ENCODE measurements at regions not wholly inside any gene's neighbourhood (a gene's known extent, or its start where the extent isn't known, plus 50 kb on each side); places are given as distances from the start of the nearest gene placed in this dataset.
"Not testable (repeated sequence)": the region's sequence is repeated elsewhere in the genome, so short reads cannot be mapped to it uniquely, and the experiment has no call there.

DNA sequence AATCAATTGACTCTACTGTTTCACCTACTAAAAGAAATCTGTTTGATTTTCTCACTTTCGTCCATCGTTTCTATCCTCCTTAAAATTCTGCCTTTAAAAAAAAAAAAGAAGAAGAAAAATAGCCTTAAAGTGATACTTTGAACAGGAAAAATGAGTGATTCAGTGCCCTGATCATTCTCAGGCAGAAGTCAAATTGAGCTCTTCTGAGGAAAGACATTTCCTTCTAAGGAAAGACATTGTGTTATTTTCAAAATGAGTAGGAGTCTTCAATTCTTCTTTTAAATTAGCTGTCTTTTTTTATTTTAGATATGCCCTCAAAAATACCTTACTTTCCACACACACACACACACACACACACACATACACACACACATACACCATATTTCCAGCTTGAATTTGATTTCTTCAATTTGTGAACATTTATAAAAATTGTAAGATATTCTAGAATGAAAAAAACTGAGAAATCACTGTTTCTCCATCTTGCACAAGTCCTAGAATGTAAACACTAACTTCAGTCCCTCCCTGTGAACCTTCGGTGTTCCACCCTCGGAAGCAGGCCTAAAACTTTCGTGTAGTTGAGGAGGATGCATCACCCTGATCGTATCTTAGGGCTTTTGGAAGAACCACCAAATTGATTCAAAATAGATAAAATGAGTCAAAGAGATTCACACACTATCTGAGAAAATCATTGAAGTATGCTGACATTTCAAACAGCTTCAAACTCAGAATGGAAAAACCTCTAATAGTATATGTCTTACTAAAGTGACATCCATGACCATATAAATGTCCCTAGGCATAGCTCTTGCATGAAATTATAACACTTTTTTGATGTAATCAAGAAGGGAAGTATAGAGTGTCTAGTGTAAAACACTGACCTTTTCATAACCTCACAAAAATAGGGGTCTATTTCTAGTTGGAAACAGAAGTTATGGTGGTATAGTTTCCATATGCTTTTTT is 270.8 kb downstream of the GATA3 start:
- no peak for DNase-seq (ENCODE audit: extremely low read depth in 1 of 11, low read depth in 9 of 11, low spot score in 4 of 11)

DNA sequence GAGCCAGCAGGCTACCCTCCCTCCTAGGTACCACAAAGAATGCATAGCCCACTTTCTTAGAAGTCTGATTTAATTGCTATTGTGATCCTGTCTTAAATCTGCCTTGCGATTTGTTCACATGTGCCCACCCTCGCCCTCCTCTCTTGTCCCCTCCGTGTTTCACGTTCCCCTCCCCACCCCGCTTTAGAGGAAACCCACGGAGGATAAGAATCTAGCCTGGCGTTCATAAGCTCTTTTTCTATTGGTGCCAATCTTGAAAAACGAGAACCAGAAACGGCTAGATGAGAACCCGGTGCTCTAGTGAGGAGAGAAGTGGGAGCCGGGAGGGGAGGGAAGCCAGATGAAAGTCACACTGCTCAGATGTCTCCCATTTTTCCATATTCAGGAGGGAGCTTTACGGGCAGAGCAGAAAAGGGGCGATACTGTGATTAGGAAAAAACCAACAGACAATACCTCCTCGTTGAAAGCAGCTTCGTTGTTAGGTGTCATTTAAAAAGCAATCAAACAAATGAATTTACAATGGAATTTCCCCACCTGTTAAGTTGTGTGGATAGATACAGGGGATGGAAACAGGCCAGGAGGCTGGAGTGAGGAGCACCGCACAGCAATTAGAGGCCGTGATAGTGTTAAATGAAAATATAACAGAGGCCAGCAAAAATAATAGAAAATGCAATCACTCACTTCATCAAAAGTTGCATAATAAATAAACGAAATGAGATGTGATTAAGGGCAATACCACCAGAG is 272.1 kb downstream of the GATA3 start:
- DNase-seq (ENCODE audit: extremely low read depth in 1 of 11, low read depth in 9 of 11, low spot score in 4 of 11), result no peak

DNA sequence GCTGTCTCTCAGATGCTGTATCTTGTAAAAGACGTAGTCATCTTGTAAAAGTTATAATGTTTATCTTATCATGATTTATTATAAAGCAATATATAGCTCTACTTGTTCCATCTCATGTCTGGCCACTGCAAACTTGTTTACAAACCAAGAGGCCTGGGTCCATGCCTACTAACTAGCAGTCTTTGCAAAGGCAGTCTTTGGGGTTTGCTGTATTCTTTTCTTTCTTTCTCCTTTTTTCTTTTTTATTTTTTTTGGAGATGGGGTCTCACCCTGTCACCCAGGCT is 272.6 kb downstream of the GATA3 start:
- no peak for DNase-seq (ENCODE audit: extremely low read depth in 1 of 11, low read depth in 9 of 11, low spot score in 4 of 11)

DNA sequence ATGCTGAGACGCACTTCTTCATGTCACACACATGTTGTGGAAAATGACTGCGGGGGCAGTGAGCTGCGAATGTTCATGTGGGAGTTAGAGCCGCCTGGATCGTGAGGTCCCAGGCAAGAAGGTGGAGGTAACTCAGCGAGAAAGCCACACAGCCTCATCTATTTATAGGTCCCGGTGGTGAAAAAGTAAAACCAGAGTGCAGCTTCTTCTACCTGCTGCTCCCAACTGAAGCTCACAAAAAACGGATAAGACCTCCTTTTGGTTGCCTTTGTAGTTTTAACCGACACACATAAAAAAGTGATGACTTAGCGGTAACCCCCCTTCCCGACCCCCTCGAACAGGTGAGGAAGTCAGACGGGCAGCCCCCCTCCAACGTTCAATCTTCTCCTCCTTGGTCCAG is 276.9 kb downstream of the GATA3 start:
- no peak for DNase-seq (ENCODE audit: extremely low read depth in 1 of 11, low read depth in 9 of 11, low spot score in 4 of 11)

DNA sequence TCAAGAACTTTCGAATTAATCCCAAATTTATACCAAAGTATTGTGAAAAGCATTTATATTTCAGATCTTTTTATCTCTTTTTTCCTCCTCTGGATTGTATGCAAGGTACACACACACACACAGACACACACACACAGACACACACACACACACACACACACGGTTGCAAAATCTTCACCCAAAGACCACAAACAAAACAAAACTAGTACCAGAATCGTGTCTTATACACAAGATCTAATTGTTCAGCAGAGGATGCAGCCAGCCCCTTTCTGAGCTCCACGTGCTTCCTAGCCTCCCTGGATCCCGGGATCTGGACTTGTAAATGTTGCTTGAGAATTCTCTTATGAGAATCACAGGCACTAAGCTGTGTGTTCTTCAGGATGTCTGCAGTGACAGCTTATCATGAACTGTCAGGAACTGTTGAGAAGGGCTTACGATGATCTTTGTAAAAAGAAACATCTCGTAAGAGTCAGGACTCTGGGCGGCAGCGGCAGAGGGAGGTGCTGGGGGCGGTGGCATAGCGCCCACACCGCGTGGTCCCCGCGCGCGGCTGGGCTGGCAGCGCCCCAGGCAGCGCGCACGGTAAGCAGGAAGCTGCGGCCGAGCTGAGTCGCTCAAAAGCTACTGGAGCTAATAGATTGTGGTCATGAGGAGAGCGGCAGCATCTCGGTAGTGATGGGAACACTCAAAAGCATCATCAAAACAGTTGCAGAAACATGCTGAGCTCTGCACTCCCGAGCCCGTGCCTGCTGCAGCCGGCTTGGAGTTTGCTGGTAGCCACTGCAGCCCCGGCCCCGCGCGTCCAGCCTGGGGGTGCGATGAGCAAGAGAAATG is 277.6 kb downstream of the GATA3 start:
- peak in 7 of 11 donors; percentile 21 to 32 (median 31) for DNase-seq (ENCODE audit: extremely low read depth in 1 of 11, low read depth in 9 of 11, low spot score in 4 of 11)

DNA sequence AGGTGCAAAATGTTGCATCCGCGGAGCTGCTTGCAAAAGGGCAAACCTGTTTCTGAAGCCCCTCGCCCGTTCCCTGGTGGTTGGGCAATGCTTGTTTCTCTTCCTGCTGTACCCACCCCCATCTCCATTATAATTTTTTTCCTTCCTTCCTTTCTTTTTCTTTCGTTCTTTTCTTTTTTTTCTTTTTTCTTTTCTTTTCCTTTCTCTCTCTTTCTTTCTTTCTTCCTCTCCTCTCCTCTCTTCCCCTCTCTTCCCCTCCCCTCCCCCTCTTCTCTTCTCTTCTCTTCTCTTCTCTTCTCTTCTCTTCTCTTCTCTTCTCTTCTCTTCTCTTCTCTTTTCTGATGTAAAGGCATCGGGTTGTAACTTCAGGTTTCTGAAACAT is 278.2 kb downstream of the GATA3 start:
- no peak for DNase-seq (ENCODE audit: extremely low read depth in 1 of 11, low read depth in 9 of 11, low spot score in 4 of 11)

DNA sequence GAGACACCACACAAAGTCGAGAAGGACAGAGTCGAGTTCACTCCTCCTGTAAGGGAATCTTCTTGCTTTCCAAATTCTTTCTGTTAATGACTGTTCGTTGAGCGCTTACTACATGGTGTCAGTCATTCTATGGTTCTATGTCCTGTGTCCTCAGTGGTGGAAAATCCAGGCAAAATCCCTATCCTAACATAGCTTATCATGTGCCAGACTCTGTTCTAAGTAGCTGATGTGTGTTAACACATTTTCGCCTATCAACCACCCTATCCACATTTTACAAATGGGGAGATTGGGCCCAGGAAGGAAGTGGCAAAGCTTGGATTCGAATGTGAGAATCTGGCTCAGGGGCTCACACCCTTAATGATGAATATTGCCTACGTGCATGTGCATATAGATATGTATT is 280.1 kb downstream of the GATA3 start:
- DNase-seq (ENCODE audit: extremely low read depth in 1 of 11, low read depth in 9 of 11, low spot score in 4 of 11), result no peak

DNA sequence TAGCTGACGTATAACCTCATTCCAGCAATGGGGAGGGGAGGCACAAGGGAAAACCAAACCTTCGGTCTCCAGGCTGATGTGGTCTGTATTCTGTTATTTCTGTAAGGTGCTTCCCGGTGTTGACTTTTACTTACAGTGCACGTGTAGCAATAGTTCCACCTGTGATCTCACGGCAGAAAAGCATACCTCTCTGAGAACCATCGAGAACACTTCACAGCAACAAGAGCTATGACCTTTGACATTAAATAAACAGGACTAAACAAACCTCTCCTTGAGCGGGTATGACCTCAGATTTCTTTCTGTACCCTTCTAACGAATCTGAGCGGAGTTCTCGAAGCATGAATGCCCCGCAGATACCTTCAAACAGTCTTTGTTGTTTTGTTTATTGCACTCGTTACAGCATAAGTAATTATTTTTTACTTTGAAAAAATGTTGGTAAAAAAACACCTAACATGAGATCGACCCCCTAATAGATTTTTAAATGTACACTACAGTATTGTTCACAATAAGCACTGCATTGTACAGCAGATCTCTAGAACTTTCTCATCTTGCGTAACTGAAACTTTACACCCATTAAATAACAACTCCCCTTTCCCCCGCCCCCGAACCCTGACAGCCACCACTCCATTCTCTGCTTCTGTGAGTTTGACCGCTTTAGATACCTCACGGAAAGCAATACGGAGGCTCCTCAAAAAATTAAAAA is 282.3 kb downstream of the GATA3 start:
- peak in 5 of 11 donors; percentile 10 to 24 (median 18) for DNase-seq (ENCODE audit: extremely low read depth in 1 of 11, low read depth in 9 of 11, low spot score in 4 of 11)

DNA sequence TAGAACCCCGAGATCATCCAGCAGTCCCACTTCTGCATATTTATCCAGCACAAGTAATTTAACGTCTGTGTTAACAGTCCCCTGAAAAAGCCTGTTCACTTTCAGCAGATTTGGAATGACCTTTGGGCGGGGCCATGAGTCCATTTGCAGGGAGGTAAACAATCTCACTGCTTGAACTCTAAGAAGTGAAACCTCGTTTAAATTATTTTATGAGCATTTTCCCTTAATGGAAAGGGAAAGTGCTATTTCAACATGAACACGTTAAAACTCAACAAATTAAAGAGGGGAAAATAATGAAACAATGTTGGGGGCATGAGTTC is 282.8 kb downstream of the GATA3 start:
- DNase-seq (ENCODE audit: extremely low read depth in 1 of 11, low read depth in 9 of 11, low spot score in 4 of 11), result peak in 1 of 11 donors; percentile 12

DNA sequence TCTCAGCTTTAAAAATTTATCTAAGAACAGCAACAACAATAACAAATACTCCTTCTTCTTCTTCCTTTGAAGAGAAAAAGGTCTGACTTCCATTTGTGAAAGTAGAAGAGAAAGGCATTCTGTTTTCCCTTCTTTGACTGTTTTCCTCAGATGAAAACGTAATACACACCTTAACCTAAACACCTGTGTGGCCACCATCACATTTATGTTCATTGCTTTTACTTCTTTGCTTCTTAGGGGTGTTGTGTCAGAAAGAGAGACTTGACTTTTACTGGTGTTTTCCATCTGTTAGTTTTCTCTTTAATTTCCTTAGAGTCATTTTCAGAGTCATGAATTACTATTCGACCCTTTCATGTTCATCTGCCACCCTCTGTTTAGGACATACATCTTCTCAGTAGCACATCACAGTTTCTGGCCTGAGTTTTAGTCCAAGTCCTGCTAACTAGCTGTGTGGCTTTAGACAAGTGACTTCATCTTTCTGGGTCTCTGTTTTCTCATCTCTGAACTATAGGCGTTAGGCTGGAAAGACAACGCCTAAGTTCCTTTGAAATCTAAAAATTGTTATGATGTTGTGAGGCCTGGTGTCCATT is 283.8 kb downstream of the GATA3 start:
- no peak for DNase-seq (ENCODE audit: extremely low read depth in 1 of 11, low read depth in 9 of 11, low spot score in 4 of 11)

DNA sequence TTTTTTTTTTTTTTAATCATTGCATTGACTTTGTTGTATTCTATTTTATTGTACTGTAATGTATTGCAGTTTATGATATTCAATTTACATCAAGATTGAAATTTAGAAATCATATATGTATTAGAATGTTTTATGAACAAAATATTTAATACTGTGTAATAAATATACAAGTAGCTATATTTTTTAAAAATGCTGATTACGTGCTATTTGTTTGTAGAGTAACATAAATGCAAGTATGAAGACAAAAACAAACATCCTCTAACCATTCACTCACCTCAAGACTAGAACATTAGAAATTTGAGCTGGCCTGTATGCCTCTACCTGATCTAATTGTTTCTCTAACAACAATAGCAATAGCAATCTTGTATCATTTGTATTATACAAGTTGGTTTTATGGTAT is 290.3 kb downstream of the GATA3 start:
- no peak for DNase-seq (ENCODE audit: extremely low read depth in 1 of 11, low read depth in 9 of 11, low spot score in 4 of 11)

DNA sequence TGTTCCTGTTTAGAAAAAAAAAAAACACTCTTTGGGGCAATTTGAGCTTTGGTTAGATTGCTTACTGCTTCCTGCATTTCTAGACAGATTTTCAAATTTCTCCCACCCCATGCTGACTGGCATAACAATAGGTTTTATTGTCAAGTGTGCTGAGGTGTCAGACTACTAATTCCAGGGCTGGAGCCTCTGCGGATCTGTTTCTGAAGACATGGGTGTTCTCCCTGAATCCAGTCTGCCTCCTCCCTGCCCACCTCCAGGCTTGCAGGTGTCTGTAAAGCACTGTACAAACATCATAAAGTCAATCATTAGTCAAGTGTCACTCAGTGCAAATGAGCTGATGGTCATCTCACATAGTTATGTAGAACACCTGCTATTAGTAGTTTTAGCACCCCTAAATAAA is 292.4 kb downstream of the GATA3 start:
- DNase-seq (ENCODE audit: extremely low read depth in 1 of 11, low read depth in 9 of 11, low spot score in 4 of 11), result no peak

DNA sequence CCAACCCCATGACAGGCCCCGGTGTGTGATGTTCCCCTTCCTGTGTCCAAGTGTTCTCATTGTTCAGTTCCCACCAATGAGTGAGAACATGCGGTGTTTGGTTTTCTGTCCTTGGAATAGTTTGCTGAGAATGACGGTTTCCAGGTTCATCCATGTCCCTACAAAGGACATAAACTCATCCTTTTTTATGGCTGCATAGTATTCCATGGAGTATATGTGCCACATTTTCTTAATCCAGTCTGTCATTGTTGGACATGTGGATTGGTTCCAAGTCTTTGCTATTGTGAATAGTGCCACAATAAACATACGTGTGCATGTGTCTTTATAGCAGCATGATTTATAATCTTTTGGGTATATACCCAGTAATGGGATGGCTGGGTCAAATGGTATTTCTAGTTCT is 293.1 kb downstream of the GATA3 start:
- not testable (repeated sequence) for DNase-seq (ENCODE audit: extremely low read depth in 1 of 11, low read depth in 9 of 11, low spot score in 4 of 11)

DNA sequence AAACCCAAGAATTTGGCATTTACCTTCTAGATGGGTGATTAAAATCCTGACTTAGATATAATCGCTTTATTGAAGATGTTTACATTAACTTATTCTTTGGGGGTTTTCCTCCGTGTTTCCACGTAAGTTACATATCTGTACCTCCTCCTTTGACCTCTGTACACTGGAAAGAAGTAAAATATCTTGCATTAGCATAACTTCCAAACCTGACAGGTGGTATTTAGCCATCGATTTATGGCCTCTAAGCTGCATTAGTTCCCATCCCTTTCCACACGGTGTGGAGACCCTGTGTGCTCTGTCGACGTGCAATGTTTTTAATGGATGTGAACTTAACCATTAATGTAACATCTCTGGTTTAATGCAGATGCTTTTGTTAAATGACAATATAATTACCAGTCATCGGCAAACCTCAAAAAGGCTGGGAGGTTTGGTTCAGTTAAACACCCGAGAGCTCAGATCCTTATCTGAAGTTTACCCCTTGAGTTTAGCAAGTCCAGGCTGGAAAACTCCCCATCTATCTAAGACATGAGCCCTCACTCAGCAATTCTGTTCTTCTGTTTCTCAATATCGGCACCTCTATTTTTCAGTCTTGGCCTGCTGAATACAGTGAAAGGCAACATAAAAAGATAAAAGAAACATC is 295.2 kb downstream of the GATA3 start:
- DNase-seq (ENCODE audit: extremely low read depth in 1 of 11, low read depth in 9 of 11, low spot score in 4 of 11), result no peak

DNA sequence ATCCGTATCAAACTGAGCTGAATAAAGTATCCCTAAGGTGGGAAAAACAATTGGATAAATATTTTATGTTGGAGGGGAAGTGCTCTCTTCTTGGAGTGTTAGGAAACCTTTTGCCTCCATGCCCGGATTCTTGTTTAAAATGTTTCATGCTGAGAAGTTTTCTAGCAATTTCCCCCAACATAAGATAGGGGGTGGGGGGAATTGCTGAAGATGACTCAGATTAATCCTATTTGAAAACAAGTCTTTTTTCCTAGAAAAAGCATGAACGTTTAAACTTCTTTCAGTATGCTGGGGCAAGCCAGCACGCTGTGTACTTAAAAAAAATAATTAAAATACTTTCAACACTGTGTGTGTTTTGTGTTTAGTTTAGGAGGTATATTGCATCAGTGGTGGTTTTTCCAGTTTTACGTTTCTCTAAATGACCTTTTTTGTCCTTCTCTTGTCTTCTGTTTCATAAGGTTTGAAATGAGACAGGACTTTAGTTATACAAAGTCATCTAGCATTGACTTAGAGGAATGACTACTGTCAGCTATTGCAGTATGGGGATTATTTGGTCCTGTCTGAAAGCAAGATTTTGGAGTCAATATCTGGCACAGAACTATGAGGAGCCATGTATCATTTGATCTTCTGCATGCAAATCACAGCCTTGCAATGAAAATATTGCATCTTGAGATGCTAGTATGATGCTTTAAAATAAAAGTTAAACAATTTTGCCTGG is 295.9 kb downstream of the GATA3 start:
- DNase-seq (ENCODE audit: extremely low read depth in 1 of 11, low read depth in 9 of 11, low spot score in 4 of 11), result no peak

DNA sequence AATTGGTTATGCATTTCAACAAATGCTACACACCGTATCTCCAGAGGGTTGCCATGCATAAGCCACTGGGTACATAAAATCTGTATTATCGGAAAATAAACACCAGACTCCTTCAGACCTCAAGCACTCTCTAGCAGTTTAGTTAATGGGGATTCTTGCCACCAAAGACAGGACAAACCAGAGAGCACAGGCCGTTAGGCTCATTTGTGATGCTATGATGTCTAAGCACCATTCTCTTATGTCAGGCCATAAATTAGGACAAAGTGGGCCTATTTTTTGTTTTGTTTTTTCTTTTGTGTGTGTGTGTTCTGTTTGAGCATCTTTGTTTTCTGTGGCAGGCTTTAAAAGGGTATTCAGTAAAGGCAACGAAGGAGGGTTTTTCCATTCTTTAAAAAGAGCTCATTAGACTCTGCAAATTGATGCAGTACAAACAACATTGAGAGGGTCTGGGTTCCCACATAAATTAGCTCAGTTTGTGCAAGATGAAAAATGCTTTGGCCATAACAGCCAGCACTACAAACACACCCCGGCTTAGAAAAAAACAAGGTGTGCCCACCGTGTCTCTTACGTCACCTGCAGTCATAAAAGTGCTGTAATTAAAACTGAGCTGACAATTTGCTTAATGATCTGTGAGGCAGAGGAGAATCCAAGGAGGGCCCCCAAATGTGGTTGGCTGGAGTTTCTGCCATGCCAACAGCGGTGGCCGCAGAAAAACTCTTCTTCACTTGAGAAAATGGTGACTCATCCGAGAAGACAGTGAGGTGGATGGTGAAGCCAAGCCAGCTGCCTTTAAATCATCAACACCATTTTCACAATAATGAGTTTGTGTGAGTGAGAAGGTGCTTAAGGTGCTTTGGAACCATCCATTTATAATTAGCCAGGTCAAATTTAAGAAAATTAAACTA is 297.9 kb downstream of the GATA3 start:
- DNase-seq (ENCODE audit: extremely low read depth in 1 of 11, low read depth in 9 of 11, low spot score in 4 of 11), result no peak

DNA sequence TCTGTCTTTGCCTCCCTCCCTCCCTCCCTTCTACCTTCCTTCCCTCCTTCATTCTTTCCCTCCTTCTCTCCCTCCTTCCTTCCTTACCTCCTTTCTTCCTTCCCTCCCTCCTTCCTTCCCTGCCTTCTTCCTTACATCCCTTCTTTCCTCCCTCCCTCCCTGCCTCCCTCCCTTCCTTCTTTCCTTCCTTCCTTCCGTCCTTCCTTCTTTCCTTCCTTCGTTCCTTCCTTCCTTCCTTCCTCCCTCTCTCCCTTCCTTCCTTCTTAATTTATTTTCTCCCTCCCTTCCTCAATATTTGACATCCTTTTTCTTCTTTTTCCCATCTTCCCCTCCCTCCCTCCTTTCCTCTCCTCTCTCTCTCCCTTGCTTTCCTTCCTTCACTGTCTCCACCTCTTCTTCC is 301.8 kb downstream of the GATA3 start:
- DNase-seq (ENCODE audit: extremely low read depth in 1 of 11, low read depth in 9 of 11, low spot score in 4 of 11), result no peak

Measured in renal cortex interstitium (tissue), 11 donors.